Stimulated activated CD4-positive, alpha-beta T cell treated with anti-CD3 and anti-CD28 coated beads, TNF-alpha, amount 100 ng/mL, for 1 hour (primary cell): ENCODE measurements at regions not wholly inside any gene's neighbourhood (a gene's known extent, or its start where the extent isn't known, plus 50 kb on each side); places are given as distances from the start of the nearest gene placed in this dataset.

ENCODE experiments used
- DNase-seq, 3 donors: peaks; one replicate each; pipeline ENCODE4 v3.0.0-alpha.2; 2020; ENCODE audit warnings: low read depth in 3 of 3, low spot score in 1 of 3

DNA sequence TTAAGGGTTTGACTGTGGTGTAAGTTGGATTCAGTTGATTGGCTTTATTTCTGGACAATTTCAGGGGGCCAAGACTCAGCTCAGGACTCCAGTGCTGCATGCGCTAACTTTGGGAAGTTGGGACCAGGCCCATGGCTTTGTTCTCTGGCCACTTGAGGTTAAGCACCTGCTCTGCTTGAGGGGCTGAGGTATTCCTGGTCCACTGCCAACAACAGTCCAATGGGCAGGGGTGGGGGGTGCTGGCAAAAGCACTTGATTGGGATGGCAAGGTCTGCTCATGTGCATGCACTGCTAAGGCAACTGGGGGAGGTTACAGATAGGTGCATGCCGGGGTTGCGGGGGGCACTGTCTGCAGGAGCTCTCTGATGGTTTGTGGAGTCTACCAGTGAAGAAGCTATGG lies 52.6 kb upstream of the ASB17 start:
- no peak for DNase-seq

DNA sequence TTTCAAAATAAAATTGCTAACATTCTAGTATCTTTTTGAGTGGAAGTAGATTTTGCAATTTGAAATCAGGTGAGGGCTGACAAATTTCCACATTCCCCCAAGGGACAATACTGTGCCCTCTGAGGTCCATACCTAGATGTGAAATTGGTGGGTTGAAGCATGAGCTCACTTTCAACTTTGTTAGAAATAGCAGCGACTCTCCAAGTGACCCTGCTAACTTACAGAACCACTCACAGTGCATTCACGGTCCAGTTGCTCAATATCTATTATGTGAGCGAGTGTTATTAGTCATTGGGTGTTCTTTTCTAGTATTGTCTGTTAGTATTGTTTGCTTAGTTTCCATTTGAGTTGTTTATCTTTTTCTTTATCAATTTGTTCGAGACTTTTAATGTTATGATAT lies 53.6 kb upstream of the ASB17 start:
- DNase-seq: no peak

DNA sequence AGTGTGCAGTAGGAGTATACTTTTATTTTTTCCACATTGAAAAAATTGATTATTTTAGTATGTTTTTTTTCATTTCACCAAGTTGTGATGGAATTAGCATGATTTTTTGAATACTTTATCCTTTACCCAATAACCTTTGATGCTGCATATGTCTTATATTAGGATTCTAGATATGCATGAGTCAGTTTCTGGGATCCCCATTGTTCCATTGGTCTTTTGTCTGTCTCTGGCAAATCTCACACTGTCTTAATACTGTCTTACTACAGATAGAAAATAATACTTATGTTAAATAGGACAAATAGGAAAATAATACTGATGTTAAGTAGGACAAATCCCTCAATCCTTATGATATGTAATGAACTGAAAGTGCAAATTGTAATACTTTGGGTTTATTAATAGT lies 54.3 kb upstream of the ASB17 start:
- no peak for DNase-seq

DNA sequence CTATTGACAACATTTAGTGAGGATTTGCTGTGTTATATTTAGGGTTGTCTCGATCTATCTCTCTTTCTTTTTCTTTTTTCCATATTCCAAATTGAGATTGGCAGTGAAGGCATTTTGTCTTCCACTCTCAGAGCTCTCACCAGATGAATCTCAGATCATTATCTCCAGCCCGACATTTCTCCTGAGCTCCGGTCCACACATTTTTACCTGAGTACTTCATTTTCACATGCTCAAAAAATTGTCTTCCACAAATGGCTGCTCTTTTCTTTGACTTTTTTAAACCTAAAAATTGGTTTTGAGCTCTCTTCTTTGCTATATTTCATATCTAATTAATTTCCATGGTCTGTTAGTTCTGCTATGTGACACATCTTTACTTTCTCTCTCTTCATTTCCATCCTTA lies 56.9 kb upstream of the ASB17 start:
- no peak for DNase-seq

DNA sequence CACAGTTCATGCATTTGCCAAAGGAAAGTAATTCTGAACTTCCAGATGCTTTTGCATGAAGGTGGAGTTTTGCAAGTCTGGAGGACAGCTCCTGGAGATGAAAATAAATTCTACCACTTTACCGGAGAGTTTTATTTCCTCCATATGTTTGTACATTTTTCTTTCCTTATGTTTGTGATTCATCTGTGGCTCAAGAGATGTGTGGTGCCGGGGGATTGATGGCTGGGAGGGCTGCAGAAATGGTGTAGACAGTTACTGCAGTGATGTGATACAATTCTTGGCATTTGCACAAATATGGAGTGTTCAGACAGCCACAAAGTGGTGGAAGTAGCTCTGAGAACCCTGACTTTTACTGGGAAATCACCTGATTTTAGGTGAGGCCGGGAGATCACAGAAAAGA lies 58.5 kb upstream of the ASB17 start:
- no peak for DNase-seq

DNA sequence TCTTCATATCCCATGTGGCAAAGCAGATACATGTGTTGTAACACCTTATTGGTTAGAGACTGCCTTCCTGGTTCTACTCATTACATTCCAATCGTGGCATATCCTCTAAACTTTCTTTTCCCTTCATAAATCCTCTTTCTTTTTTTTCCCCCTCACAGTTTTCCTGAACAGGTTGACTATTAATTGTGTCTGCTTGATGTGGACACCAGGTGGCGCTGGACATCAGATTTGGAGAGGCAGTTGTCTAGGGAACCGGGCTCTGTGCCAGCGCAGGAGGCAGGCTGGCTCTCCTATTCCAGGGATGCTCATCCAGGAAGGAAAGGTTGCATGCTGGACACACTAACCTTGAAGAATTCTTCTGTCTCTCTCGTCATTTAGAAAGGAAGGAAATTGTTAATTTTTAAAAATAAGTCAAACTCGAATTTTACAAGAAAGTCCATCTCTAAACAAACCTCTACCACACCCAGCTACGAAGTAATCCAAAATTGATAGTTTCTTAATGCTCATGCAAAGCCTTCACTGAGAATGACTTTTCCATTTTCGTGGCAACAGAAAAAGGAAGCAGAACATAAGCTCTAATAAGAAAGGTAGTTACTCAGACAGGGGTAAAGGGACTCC lies 59.4 kb upstream of the ASB17 start:
- DNase-seq: peak; percentile 3 to 57 (median 30)

DNA sequence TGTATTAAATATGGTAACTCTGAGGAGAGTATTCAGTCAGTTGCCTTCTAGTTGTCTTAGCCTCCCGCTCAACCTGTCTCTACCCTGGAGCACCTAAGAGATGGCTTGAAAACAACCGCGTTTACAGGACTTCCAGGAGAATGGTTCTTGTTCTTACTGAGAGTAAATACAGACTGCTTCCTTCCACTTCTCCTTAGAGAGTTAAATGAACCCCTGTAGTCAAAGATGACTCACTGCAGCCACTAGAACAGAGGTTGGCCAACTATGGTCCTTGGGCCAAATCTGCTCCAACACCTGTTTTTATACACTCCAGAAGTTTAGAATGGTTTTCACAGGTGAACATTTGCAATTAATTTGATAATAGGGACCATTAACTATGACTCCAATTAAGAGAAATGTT lies 60.1 kb upstream of the ASB17 start:
- no peak for DNase-seq

DNA sequence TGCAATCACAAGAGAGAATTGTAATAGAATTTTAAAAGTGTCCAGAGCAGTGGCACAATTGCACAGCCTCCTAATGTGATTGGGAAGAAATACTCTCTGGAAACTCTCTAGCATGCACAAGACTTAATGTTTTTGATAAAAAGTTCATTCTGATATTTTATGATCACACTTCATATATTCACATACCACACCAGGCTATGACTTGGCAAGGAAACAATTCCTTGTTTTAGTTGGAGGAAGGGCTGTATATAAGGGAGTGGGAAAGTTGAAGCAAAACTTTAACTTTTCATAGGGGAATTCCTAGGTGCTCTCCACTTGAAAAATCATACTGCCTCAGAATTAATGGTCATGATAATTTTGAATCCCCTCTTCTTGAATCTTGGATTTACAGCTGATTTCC lies 61.5 kb upstream of the ASB17 start:
- no peak for DNase-seq

DNA sequence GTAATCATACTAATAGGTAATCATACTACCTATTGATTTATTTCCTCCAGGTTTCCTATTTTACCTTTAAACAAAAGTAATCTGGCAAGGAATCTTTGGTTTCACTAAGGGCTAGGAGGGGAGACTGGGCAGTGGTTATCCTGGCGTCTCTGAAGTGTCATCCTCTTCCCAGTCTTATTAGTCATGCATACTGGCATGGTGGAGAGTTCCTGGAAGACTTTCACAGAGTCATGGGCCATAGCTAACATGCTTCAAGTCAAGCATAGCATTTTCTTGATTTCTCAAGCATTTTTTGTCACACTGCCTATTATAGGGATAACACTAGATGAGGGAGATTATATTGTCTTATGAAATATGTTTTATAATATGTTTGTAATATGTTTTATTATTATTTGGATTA lies 64.0 kb upstream of the ASB17 start:
- DNase-seq: no peak

DNA sequence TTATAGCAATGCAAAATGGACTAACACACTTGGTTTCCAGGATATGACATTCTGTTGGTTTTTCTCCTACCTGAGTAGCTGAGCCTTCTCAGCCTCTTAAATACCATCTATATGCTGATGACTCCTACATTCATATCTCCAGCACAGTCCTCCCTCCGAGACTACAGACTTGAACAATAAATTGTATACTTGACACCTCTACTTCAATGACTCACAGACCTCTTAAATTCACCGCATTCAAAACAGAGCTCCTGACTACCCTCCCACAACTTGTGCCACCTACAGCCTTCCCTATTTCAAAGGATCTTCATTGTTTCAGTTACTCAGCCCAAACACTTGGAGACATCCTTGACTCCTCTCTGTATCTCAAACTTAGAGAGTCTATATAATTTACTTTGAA lies 66.8 kb upstream of the ASB17 start:
- DNase-seq: no peak

DNA sequence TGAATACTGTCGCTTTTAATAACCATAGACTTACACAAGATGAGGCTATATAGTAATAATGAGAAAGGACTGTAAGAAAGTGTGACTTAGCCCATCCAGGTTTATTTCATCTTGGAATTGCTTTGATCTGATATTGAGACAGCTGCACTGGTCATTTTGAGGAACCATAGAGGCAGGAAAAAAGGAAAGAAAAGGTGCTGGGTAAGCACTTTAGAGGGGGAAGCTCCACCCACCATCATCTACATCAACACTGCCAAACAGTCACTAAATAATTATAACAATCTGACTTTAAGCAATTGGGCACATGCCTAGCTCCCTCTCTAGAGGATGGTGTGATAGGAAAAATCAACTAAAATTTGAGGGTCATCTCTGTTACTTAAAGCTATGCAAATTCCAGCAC lies 70.6 kb upstream of the ST6GALNAC3 start:
- DNase-seq: no peak

DNA sequence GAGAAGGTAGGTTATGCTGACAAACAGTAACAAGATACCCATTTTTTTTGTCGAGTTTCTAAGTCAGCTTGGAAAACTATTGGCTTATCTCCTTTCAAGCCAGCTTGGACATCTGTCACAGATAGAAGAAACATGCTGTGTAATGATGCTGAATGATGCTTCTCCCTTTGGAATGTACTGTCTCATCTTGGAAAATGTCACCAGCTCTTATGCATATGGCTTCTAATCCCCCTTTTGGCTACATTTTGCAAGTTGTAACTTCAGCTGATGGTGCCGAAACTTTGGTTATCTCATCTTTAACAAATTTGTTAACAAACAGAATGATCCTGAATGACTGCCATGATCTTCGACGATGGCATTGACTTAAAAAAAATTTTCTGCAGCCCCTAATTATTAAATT lies 68.8 kb upstream of the ST6GALNAC3 start:
- DNase-seq: no peak

DNA sequence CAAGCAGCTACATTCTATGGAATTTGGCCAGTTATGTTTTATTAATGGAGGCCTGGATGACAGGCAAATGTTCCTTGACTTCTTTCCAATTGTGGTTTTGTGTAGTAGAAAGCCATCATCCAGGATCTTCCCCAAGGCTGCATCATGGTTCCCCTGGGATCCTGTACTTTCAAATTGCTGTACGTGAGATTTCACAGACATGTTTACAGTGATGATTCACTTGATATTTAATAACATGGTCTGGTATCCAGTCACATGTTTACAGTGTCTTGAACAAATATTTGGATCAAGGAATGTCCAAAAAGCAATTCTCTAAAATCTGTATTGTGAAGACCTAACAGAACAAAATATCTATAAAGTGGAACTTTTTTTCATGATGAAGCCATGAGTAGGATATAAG lies 68.3 kb upstream of the ST6GALNAC3 start:
- DNase-seq: no peak

DNA sequence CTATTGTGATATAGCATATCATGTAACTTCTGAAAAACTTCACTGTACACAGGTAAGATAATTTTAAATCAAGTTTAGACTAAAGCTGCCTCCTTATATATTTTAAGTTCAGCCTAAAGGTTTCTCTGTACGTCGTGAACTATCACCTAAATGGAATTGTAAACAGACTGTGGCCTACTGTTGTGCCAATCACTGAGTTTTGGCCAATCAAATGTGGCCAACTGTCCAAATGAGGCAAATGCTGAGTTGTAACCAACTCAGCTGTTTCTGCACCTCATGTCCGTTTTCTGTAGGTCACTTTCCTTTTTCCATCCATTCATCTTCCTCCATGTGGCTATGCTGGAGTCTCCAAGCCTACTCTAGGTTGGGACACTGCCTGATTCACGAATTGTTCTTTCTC lies 63.7 kb upstream of the ST6GALNAC3 start:
- no peak for DNase-seq

DNA sequence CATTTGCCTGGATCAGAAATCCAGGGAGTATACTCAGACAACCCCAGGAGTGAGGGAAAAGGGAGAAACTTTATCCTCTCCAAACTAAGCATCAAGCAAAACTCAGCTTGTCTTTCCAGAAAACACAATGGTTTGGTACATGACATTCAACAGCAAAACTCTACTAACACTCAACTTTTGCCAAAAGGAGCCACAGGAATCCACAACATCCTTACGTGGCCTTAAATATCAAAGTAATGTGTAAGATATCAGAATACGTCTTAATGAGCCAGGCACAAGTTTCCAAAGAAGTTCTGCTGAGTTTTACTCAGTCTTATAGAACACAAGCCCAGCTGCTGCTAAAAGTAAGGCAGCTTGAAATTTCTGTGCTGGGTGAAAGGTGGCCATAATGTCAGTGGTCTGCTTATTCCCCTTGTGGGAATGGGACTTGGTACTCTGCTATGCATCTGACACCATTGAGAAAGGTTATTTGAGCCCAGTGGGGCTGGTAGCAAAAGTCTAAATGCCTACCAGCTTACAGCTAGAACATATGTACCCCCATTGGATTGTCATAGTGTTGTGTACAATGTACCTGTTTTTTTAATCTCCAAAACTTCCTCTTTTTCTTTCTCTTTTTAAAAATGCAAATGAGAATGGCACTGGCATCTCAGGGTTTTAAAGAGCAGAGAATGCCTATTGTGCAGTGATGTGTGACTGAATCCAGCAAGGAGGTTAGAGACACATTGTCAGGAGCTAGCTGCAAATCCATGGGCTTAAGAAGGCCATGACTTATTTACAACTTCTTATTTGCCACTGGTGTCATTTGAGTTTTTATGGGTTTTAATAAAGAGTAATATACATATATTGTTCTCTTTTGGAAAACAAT lies 62.0 kb upstream of the ST6GALNAC3 start:
- no peak for DNase-seq

DNA sequence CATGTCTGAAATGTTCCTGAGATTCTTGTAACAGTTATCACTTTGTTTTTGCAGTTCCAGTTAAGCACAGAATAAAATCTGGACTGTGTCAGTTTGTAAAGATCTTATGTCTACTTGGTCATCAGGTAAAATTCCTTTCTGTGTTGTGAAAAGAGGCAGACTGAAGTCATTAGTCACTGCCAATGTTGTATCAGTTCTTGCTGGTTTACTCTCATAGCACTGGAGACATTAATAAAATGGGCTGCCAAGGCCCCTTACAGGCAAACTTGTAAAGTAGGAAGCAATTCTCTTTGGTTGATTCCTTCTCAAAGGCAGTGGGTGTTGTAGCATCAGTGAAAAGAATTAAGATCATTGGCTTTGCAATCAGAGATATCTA lies 61.4 kb upstream of the ST6GALNAC3 start:
- DNase-seq: no peak

DNA sequence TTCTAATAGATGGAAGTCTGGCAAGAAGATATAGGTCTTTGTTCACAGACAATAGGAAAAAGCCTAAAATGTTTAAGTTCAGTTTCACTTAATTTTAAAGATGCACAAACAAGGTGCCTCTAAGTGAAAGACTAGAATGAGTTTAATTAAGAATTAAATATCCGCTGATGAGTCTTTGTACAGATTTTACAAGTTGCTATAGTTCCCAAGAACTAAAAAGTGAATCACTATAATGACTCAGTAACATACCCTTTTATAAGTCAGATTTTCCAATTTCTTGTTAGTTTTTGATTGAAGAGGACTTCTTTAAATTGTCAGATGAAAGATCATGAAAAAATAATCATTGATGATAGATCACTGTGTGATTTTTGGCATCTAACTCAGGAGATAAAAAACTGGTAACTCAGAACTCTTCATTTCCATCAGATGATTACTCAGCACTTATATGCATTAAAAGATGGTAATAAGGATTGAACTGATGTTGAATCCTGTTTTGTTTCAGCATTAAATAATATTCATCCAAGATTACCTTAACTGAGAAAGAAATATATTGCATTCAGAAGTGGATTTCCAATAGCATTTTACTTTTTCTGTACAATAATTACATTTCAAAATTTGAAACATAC lies 59.0 kb upstream of the ST6GALNAC3 start:
- no peak for DNase-seq

DNA sequence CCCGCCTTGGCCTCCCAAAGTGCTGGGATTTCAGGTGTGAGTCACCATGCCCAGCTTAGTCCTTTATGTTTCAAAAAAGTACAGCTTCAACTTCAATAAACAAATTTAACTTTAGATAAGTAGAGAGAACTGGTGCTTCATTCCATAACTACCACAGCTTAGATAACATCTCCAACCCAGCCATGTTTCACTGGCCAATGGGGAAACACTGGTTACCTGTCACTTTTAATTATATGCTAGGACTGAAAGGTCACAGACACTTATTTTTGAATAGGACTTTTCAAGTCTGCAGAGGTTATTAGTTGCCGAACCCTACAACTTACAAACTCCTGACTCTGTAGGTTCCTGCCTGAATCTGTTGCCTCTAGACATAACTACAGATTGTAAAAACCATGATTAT lies 56.5 kb upstream of the ST6GALNAC3 start:
- no peak for DNase-seq

DNA sequence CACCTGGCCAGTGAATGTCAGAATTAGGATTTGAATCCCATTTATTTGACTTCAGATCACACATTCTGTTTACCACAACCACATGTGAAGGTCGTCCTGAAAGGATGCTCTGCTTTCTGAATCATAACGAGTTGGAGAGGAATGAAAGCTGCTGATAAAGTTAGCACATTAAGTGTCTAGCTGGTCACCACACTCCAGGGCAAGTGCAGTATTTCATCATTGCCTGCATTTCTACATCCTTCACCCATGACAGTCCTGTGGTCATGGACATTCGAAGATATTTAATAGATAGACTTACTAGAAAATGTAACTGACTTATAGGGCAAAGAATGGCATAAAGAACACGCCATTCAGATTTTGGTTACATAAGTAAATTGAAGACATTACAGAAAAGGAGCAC lies 52.7 kb upstream of the ST6GALNAC3 start:
- no peak for DNase-seq

DNA sequence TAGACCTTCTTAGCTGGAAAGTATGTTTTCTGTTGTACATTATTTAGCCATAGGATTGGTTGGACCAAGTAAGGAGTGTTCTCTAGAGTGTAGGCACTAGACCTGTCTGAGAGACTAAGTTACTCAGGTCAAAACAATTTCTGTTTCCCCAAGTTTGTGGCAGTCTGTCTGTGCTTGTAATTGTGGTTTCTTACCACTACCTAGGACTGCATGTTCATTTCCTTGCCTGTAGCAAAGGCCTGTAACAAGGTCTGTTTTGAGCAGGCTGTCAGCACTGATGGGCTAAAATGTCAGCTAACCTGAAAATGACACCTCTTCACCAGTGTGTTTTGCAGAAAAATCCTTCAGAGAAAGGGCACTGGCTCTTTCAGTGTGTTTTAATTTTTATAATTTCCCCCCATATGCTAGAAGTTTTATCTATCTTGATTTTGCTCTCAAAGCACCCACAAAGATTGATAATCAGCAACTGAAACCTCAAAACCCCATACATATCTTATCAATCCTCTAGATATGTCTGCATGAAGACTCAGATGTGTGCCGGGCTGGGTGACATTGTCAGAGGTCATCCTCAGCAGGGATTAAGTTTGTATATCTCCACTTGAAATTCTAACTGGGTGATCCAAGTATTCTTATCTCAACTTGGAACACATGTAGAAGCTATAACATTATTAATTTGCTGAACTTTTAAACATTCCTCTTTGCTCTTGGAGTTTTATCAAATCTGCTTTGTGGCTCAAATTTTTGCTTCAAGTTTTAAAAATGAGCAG lies 50.7 kb upstream of the ST6GALNAC3 start:
- no peak for DNase-seq
